Nephron progenitor cell (in vitro differentiated cells): ENCODE measurements at regions not wholly inside any gene's neighbourhood (a gene's known extent, or its start where the extent isn't known, plus 50 kb on each side); places are given as distances from the start of the nearest gene placed in this dataset.
"Not testable (repeated sequence)": the region's sequence is repeated elsewhere in the genome, so short reads cannot be mapped to it uniquely, and the experiment has no call there.

ENCODE experiments used
- DNase-seq: peaks from one replicate; pipeline ENCODE4 v3.0.0; 2021
- H3K27ac Mint-ChIP-seq: 2 replicates; pipeline ENCODE4 v1.8.0; 2021; ENCODE audit warnings: mild to moderate bottlenecking, moderate library complexity, mixed read lengths
- H3K27me3 Mint-ChIP-seq: 2 replicates; pipeline ENCODE4 v1.8.0; 2021; ENCODE audit warnings: mild to moderate bottlenecking, low read depth, mixed read lengths; ENCODE audit not compliant: poor library complexity
- H3K36me3 Mint-ChIP-seq: 2 replicates; pipeline ENCODE4 v1.8.0; 2021; ENCODE audit warnings: low read depth, mixed read lengths
- H3K4me1 Mint-ChIP-seq: 2 replicates; pipeline ENCODE4 v1.8.0; 2021; ENCODE audit warnings: mixed read lengths
- H3K4me3 Mint-ChIP-seq: 2 replicates; pipeline ENCODE4 v1.8.0; 2021; ENCODE audit warnings: mild to moderate bottlenecking, moderate library complexity, mixed read lengths
- H3K9me3 Mint-ChIP-seq: 2 replicates; pipeline ENCODE4 v1.8.0; 2021; ENCODE audit warnings: mild to moderate bottlenecking, moderate library complexity, mixed read lengths
- CTCF ChIP-seq: fragments of 200-600 bp; sonication (generic); IDR thresholded peaks from 2 replicates; pipeline ENCODE4 v1.5.0; 2021; ENCODE audit warnings: antibody characterized with exemption

DNA sequence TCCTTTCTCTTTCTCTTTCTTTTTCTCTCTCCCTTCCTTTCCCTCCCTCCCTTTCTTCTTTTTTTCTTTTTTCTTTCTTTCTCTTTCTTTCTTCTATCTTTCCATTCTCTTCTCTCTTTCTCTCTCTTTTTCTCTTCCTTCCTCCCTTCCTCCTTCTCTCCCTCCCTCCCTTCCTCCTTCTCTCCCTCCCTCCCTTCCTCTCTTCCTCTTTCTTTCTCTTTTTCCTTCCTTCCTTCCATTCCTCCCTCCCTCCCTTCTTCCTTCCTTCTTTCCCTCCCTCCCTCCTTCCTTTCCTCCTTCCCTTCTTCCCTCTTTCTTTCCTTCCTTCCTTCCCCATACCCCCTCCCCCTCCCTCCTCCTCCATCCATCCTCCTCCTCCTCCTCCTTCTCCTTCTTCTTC is 243.3 kb upstream of the CTNND2 start:
- Mint-ChIP-seq H3K9me3 (peaks cover 12% of the 10 kb centered on the region), H3K27ac (no peak overlapping the region), H3K36me3 (no peaks in the 10 kb centered on the region), H3K27me3 (no peaks in the 10 kb centered on the region), H3K4me3 (no peak overlapping the region), H3K4me1 (no peaks in the 10 kb centered on the region)
- no peak for DNase-seq
- TF ChIP-seq CTCF = no peak

GRCh38 chr5:12141496-12141895 is 237.2 kb upstream of the CTNND2 start:
- no peak for TF ChIP-seq CTCF
- Mint-ChIP-seq H3K27me3 (no peaks in the 10 kb centered on the region), H3K4me1 (no peaks in the 10 kb centered on the region), H3K36me3 (no peaks in the 10 kb centered on the region), H3K9me3 (peaks cover 6% of the 10 kb centered on the region), H3K4me3 (no peak overlapping the region), H3K27ac (no peak overlapping the region)
- no peak for DNase-seq

DNA sequence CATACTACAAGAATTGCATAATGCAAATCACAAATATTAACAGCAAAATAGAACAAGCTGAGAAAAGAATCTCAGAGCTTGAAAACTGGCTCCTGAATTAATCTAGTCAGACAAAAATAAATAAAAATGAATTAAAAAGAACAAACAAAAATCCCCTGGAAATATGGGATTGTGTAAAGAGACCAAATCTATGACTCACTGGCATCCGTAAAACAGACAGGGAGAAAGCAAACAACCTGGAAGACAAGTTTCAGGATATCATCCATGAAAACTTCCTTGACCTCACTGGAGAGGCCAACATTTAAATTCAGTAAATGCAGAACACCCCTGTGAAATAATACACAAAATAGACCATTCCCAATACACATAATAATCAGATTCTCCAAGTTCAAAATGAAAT is 229.3 kb upstream of the CTNND2 start:
- Mint-ChIP-seq H3K4me1 (no peaks in the 10 kb centered on the region), H3K36me3 (no peaks in the 10 kb centered on the region), H3K27me3 (no peaks in the 10 kb centered on the region), H3K9me3 (peaks cover 18% of the 10 kb centered on the region), H3K4me3 (no peak overlapping the region), H3K27ac (no peak overlapping the region)
- TF ChIP-seq CTCF = no peak
- no peak for DNase-seq

GRCh38 chr5:12131020-12131419 is 226.8 kb upstream of the CTNND2 start:
- not testable (repeated sequence) for H3K4me3 Mint-ChIP-seq, H3K27me3 Mint-ChIP-seq, H3K36me3 Mint-ChIP-seq, H3K27ac Mint-ChIP-seq, DNase-seq, H3K4me1 Mint-ChIP-seq
- H3K9me3 Mint-ChIP-seq = peaks cover 18% of the 10 kb centered on the region

GRCh38 chr5:12125895-12126294 is 221.6 kb upstream of the CTNND2 start:
- H3K9me3 Mint-ChIP-seq = no peaks in the 10 kb centered on the region
- no peaks in the 10 kb centered on the region for H3K27me3 Mint-ChIP-seq
- H3K4me3 Mint-ChIP-seq = no peak overlapping the region
- H3K36me3 Mint-ChIP-seq = no peaks in the 10 kb centered on the region
- no peaks in the 10 kb centered on the region for H3K4me1 Mint-ChIP-seq
- H3K27ac Mint-ChIP-seq = no peak overlapping the region
- DNase-seq = no peak
- TF ChIP-seq CTCF = no peak

DNA sequence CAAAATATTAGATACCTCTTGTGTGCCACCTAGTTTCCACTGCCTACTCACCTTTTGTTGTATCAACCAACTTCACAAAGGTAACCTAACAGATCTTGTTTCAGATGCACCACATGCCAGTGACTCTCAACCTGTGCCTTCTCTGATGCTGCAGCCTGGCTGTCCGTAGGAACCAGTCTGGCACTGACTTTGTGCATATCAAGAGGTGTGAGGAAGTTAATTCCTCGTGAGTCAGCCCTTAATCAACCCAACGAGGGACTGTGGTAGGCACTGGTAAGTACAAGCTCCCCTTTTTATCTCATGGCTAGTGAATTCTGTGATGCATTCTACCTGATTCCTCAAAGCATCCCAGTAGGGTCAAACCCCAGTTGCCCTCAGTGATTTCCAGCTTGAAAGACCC is 215.4 kb upstream of the CTNND2 start:
- no peak for DNase-seq
- TF ChIP-seq CTCF = no peak
- Mint-ChIP-seq H3K27ac (no peak overlapping the region), H3K4me3 (no peak overlapping the region), H3K36me3 (no peaks in the 10 kb centered on the region), H3K27me3 (peaks cover 6% of the 10 kb centered on the region), H3K9me3 (no peaks in the 10 kb centered on the region), H3K4me1 (no peaks in the 10 kb centered on the region)
